CD14-positive monocyte (primary cell): ENCODE measurements at regions not wholly inside any gene's neighbourhood (a gene's known extent, or its start where the extent isn't known, plus 50 kb on each side); places are given as distances from the start of the nearest gene placed in this dataset.

ENCODE experiments used
- DNase-seq, 3 donors: peaks; one replicate each; pipeline ENCODE4 v3.0.0-alpha.2; 2011 to 2022
- H2AFZ ChIP-seq: 2 replicates; pipeline ENCODE4 v1.6.0; 2012; ENCODE audit warnings: mild to moderate bottlenecking, low read depth, low read length, inconsistent platforms; ENCODE audit not compliant: insufficient read depth, poor library complexity, severe bottlenecking
- H3K27ac ChIP-seq, 2 donors: 1 replicate in 1 of 2; 2 replicates in 1 of 2; pipeline ENCODE4 v1.5.1; 2012 to 2013; ENCODE audit warnings: low read length in 2 of 2, control low read depth in 1 of 2, inconsistent platforms in 1 of 2, low read depth in 1 of 2, mild to moderate bottlenecking in 1 of 2
- H3K27me3 ChIP-seq, 2 donors: one replicate each; pipeline versions ENCODE4 v1.6.0 to v1.6.1; 2011 to 2013; ENCODE audit warnings: low read length in 2 of 2; ENCODE audit not compliant: control insufficient read depth in 2 of 2, insufficient read depth in 2 of 2
- H3K36me3 ChIP-seq, 2 donors: replicated peaks in 1 of 2; 1 replicate in 1 of 2; 2 replicates in 1 of 2; pipeline versions ENCODE4 v1.5.1 to v1.6.1; 2012 to 2013; ENCODE audit warnings: low read length in 2 of 2, control low read depth in 1 of 2, inconsistent platforms in 1 of 2, mild to moderate bottlenecking in 1 of 2; ENCODE audit not compliant: insufficient read depth in 2 of 2, control insufficient read depth in 1 of 2
- H3K4me1 ChIP-seq, 2 donors: 1 replicate in 1 of 2; 2 replicates in 1 of 2; pipeline versions ENCODE4 v1.5.1 to v1.6.1; 2012 to 2013; ENCODE audit warnings: low read length in 2 of 2, control low read depth in 1 of 2, inconsistent platforms in 1 of 2, mild to moderate bottlenecking in 1 of 2, moderate library complexity in 1 of 2; ENCODE audit not compliant: insufficient read depth in 2 of 2, control insufficient read depth in 1 of 2
- H3K4me2 ChIP-seq: replicated peaks from 2 replicates; pipeline ENCODE3; 2012; ENCODE audit warnings: low read length, moderate library complexity, mild to moderate bottlenecking; ENCODE audit not compliant: poor library complexity, severe bottlenecking; ENCODE audit errors: extremely low read depth
- H3K4me3 ChIP-seq, 3 experiments: fragments of 200-600 bp in 1 of 3; sonication (generic) in 1 of 3; replicated peaks in 1 of 3; 1 replicate in 2 of 3; 2 replicates in 1 of 3; pipeline ENCODE4 v1.5.1; 2011 to 2013; ENCODE audit warnings: low read length in 3 of 3, mild to moderate bottlenecking in 3 of 3, control low read depth in 2 of 3, low read depth in 2 of 3, inconsistent platforms in 1 of 3, moderate library complexity in 1 of 3
- H3K79me2 ChIP-seq: 2 replicates; pipeline ENCODE4 v1.6.0; 2012; ENCODE audit warnings: mild to moderate bottlenecking, control low read depth, inconsistent platforms, low read length, moderate library complexity; ENCODE audit not compliant: insufficient read depth
- H3K9ac ChIP-seq: 2 replicates; pipeline ENCODE4 v1.6.0; 2017; ENCODE audit warnings: low read length, mild to moderate bottlenecking; ENCODE audit not compliant: insufficient read depth, poor library complexity, severe bottlenecking
- H3K9me3 ChIP-seq, 2 donors: replicated peaks in 1 of 2; 1 replicate in 1 of 2; 2 replicates in 1 of 2; pipeline versions ENCODE4 v1.5.1 to v1.6.1; 2012 to 2013; ENCODE audit warnings: low read length in 2 of 2, control low read depth in 1 of 2; ENCODE audit not compliant: control insufficient read depth in 1 of 2, insufficient read depth in 1 of 2
- H4K20me1 ChIP-seq: 2 replicates; pipeline ENCODE4 v1.6.0; 2012; ENCODE audit warnings: mild to moderate bottlenecking, low read length, control low read depth, moderate library complexity; ENCODE audit not compliant: insufficient read depth
- H3K27ac Mint-ChIP-seq, 7 donors: one replicate each; pipeline ENCODE4 v1.8.0; 2020; ENCODE audit warnings: mild to moderate bottlenecking in 7 of 7, mixed read lengths in 7 of 7, moderate library complexity in 6 of 7, inconsistent platforms in 2 of 7
- H3K27me3 Mint-ChIP-seq, 3 donors: one replicate each; pipeline ENCODE4 v1.8.0; 2021 to 2022; ENCODE audit warnings: low read depth in 3 of 3, mild to moderate bottlenecking in 3 of 3, mixed read lengths in 3 of 3, moderate library complexity in 3 of 3, inconsistent platforms in 1 of 3
- H3K36me3 Mint-ChIP-seq, 2 donors: one replicate each; pipeline ENCODE4 v1.8.0; 2020; ENCODE audit warnings: mixed read lengths in 2 of 2, inconsistent platforms in 1 of 2, mild to moderate bottlenecking in 1 of 2
- H3K4me1 Mint-ChIP-seq: one replicate; pipeline ENCODE4 v1.8.0; 2020; ENCODE audit warnings: mild to moderate bottlenecking, mixed read lengths
- H3K4me3 Mint-ChIP-seq, 2 donors: one replicate each; pipeline ENCODE4 v1.8.0; 2020; ENCODE audit warnings: mild to moderate bottlenecking in 2 of 2, mixed read lengths in 2 of 2, moderate library complexity in 1 of 2
- H3K9me3 Mint-ChIP-seq, 7 donors: one replicate each; pipeline ENCODE4 v1.8.0; 2020 to 2022; ENCODE audit warnings: mixed read lengths in 7 of 7, mild to moderate bottlenecking in 6 of 7, moderate library complexity in 6 of 7, inconsistent platforms in 2 of 7
- WGBS: methylation state at CpG from one replicate; pipeline ENCODE4 v1.1.5; 2013; ENCODE audit warnings: missing lambda C conversion rate; ENCODE audit not compliant: insufficient coverage; 5-methylcytosine and 5-hydroxymethylcytosine counted together
- intact Hi-C, 2 donors: fragments of 100-400 bp; cut with micrococcal nuclease; formaldehyde crosslinking; loops; one replicate each; pipeline versions ENCODE4 v1.15.0 to v1.15.1; 2023
- TF ChIP-seq, protein P1 (sequence below): fragments of 200-600 bp; IDR thresholded peaks from one replicate; pipeline ENCODE4 v1.8.0; 2022; ENCODE audit warnings: antibody characterized with exemption, mild to moderate bottlenecking

- intact Hi-C loops = no loop called here
- TF ChIP-seq, protein P1, sequence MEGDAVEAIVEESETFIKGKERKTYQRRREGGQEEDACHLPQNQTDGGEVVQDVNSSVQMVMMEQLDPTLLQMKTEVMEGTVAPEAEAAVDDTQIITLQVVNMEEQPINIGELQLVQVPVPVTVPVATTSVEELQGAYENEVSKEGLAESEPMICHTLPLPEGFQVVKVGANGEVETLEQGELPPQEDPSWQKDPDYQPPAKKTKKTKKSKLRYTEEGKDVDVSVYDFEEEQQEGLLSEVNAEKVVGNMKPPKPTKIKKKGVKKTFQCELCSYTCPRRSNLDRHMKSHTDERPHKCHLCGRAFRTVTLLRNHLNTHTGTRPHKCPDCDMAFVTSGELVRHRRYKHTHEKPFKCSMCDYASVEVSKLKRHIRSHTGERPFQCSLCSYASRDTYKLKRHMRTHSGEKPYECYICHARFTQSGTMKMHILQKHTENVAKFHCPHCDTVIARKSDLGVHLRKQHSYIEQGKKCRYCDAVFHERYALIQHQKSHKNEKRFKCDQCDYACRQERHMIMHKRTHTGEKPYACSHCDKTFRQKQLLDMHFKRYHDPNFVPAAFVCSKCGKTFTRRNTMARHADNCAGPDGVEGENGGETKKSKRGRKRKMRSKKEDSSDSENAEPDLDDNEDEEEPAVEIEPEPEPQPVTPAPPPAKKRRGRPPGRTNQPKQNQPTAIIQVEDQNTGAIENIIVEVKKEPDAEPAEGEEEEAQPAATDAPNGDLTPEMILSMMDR = no peak
Observed at GRCh38 chr7:93819699-93820098, 70.9 kb downstream of the TFPI2 start.

DNA sequence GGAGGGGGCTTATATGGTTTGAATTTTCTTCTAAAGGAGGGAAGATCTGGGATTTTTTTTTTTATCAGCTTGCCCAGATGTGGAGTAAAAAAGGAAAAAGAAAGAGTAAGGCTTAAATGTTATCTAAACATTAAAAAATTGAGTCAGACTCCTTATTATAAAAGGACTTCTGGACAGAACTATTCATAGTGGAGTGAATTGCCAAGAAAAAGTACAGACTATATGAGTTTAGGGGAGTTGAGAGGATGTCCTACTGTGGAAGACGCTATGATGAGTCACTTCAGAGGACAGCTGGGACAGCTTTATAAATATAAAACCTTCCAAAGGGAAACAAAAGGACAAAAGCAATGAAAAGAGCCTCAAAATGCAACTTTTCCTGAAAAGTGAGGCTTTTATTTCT, 73.0 kb downstream of the TFPI2 start:
- peaks cover 0 to 2% (median 0%) of the 10 kb centered on the region in 7 donors for H3K9me3 Mint-ChIP-seq
- intact Hi-C loops = no loop called here
- TF ChIP-seq, protein P1 = no peak

More at GRCh38 chr7:93819699-93820098, 70.9 kb downstream of the TFPI2 start:
- H3K27ac ChIP-seq = no peak overlapping the region
- no peaks in the 10 kb centered on the region for H3K36me3 Mint-ChIP-seq
- peaks cover 0 to 2% (median 0%) of the 10 kb centered on the region in 7 donors for H3K9me3 Mint-ChIP-seq
- H3K27ac Mint-ChIP-seq = no peak overlapping the region
- no peak overlapping the region for H3K4me2 ChIP-seq
- H3K4me1 Mint-ChIP-seq = no peaks in the 10 kb centered on the region
- H3K4me3 Mint-ChIP-seq = no peak overlapping the region
- no peaks in the 10 kb centered on the region for H3K36me3 ChIP-seq
- no peak overlapping the region for H3K9ac ChIP-seq
- H2AFZ ChIP-seq = no peak overlapping the region
- H3K4me3 ChIP-seq = no peak overlapping the region
- no peak for DNase-seq
- H3K9me3 ChIP-seq = no peaks in the 10 kb centered on the region
- peaks cover 0 to 2% (median 0%) of the 10 kb centered on the region in 3 donors for H3K27me3 Mint-ChIP-seq
- no CpG with 5 or more reads among the region's 7 CpGs for WGBS
- H3K79me2 ChIP-seq = no peaks in the 10 kb centered on the region
- H3K27me3 ChIP-seq = no peaks in the 10 kb centered on the region
- no peaks in the 10 kb centered on the region for H4K20me1 ChIP-seq
- H3K4me1 ChIP-seq = no peaks in the 10 kb centered on the region

More for the DNA sequence above, 73.0 kb downstream of the TFPI2 start:
- Histone ChIP-seq H3K4me2 (no peak overlapping the region), H3K4me3 (no peak overlapping the region), H4K20me1 (no peaks in the 10 kb centered on the region), H3K9me3 (no peaks in the 10 kb centered on the region), H3K27me3 (no peaks in the 10 kb centered on the region), H3K79me2 (no peaks in the 10 kb centered on the region), H3K4me1 (no peaks in the 10 kb centered on the region), H3K27ac (no peak overlapping the region), H3K9ac (no peak overlapping the region), H3K36me3 (no peaks in the 10 kb centered on the region), H2AFZ (no peak overlapping the region)
- Mint-ChIP-seq H3K36me3 (no peaks in the 10 kb centered on the region), H3K27me3 (peaks cover 0 to 2% (median 0%) of the 10 kb centered on the region in 3 donors), H3K4me1 (no peaks in the 10 kb centered on the region), H3K4me3 (no peak overlapping the region), H3K27ac (no peak overlapping the region)
- no CpG with 5 or more reads among the region's 1 CpG for WGBS
- DNase-seq = no peak
